T-cell (primary cell): ENCODE measurements at regions not wholly inside any gene's neighbourhood (a gene's known extent, or its start where the extent isn't known, plus 50 kb on each side); places are given as distances from the start of the nearest gene placed in this dataset.

Experiments
- ATAC-seq, 4 experiments: fragments of 200-7000 bp in 3 of 4; fragments of 150-1000 bp in 1 of 4; cut with Tn5 transposase; replicated peaks in 1 of 4; 1 replicate in 3 of 4; 2 replicates in 1 of 4; pipeline ENCODE4 v1.10.0; 2021; ENCODE audit warnings: moderate library complexity in 3 of 4, mild to moderate bottlenecking in 2 of 4, moderate number of reproducible peaks in 1 of 4
- CTCF ChIA-PET, 2 donors: fragments of 300-600 bp; sonication (Branson Sonifier 250); formaldehyde crosslinking; loops; one replicate each; lab custom pipeline; 2022; ENCODE audit warnings: antibody characterized with exemption in 2 of 2; lab: Charles Lee
- POLR2A ChIA-PET, 2 donors: fragments of 300-600 bp; sonication (Branson Sonifier 250); formaldehyde crosslinking; loops; one replicate each; lab custom pipeline; 2022; ENCODE audit warnings: antibody characterized with exemption in 2 of 2; lab: Charles Lee
- DNase-seq, 35 experiments: peaks; one replicate each; pipeline versions ENCODE4 v3.0.0 to v3.0.0-alpha.2; 2013 to 2023
- H3K27ac ChIP-seq: one replicate; pipeline ENCODE4 v1.5.1; 2013; ENCODE audit warnings: low read length
- H3K27me3 ChIP-seq, 2 experiments: replicated peaks in 1 of 2; 1 replicate in 1 of 2; 2 replicates in 1 of 2; pipeline versions ENCODE4 v1.6.1 to v1.7.0; 2013; ENCODE audit warnings: low read length in 1 of 2, mixed read lengths in 1 of 2; ENCODE audit not compliant: control insufficient read depth in 2 of 2, insufficient read depth in 2 of 2; ENCODE audit errors: extremely low read depth in 1 of 2
- H3K36me3 ChIP-seq, 2 donors: 1 replicate in 1 of 2; 2 replicates in 1 of 2; pipeline versions ENCODE4 v1.6.1 to v1.7.0; 2013; ENCODE audit warnings: low read length in 1 of 2; ENCODE audit not compliant: control insufficient read depth in 2 of 2, insufficient read depth in 1 of 2; ENCODE audit errors: extremely low read depth in 1 of 2
- H3K4me1 ChIP-seq, 2 experiments: 1 replicate in 1 of 2; 2 replicates in 1 of 2; pipeline versions ENCODE4 v1.6.1 to v1.7.0; 2013; ENCODE audit warnings: low read length in 2 of 2, mixed read lengths in 1 of 2; ENCODE audit not compliant: insufficient read depth in 2 of 2, control insufficient read depth in 1 of 2; ENCODE audit errors: extremely low read depth in 1 of 2
- H3K4me3 ChIP-seq, 2 donors: 1 replicate in 1 of 2; 2 replicates in 1 of 2; pipeline versions ENCODE4 v1.5.1 to v1.7.0; 2013; ENCODE audit warnings: mild to moderate bottlenecking in 2 of 2, low read length in 1 of 2, moderate library complexity in 1 of 2; ENCODE audit not compliant: control insufficient read depth in 1 of 2; ENCODE audit errors: extremely low read depth in 1 of 2
- H3K9me3 ChIP-seq: 2 replicates; pipeline ENCODE4 v1.7.0; 2013
- H3K27ac Mint-ChIP-seq, 2 donors: one replicate each; pipeline ENCODE4 v1.8.0; 2020 to 2021; ENCODE audit warnings: mild to moderate bottlenecking in 2 of 2, mixed read lengths in 2 of 2
- H3K27me3 Mint-ChIP-seq, 2 donors: one replicate each; pipeline ENCODE4 v1.8.0; 2021 to 2022; ENCODE audit warnings: mixed read lengths in 2 of 2
- H3K36me3 Mint-ChIP-seq: one replicate; pipeline ENCODE4 v1.8.0; 2021; ENCODE audit warnings: mixed read lengths
- H3K4me1 Mint-ChIP-seq, 3 donors: one replicate each; pipeline ENCODE4 v1.8.0; 2020 to 2022; ENCODE audit warnings: mixed read lengths in 3 of 3, mild to moderate bottlenecking in 1 of 3
- H3K4me3 Mint-ChIP-seq, 3 donors: one replicate each; pipeline ENCODE4 v1.8.0; 2020 to 2022; ENCODE audit warnings: mild to moderate bottlenecking in 3 of 3, mixed read lengths in 3 of 3, moderate library complexity in 3 of 3
- H3K9me3 Mint-ChIP-seq, 3 donors: one replicate each; pipeline ENCODE4 v1.8.0; 2020 to 2022; ENCODE audit warnings: mixed read lengths in 3 of 3
- WGBS: methylation state at CpG from one replicate; pipeline ENCODE4 v1.1.5; 2013; ENCODE audit warnings: missing lambda C conversion rate; ENCODE audit not compliant: insufficient coverage; 5-methylcytosine and 5-hydroxymethylcytosine counted together

- 47% methylated on average over 3 of the region's 4 CpGs for WGBS
- POLR2A ChIA-PET, result interaction anchor here in 1 of 2 donors (0.6 to 0.7 kb wide), 3 partner anchors 65 to 157 kb away, joined by 3 read pairs; no protein-coding TSS in a partner anchor
Observed at GRCh38 chr2:105953942-105954341, 209.2 kb downstream of the NCK2 start.

GRCh38 chr2:105952131-105952530 is 207.4 kb downstream of the NCK2 start:
- CTCF ChIA-PET, result interaction anchor here in 1 of 2 donors (0.5 kb wide), 1 partner anchor 9 kb away, joined by 3 read pairs; no protein-coding TSS in a partner anchor
- no peak for ATAC-seq

More at GRCh38 chr2:105953942-105954341, 209.2 kb downstream of the NCK2 start:
- peaks cover 15 to 46% of the 10 kb centered on the region in 2 experiments for H3K4me1 ChIP-seq
- Mint-ChIP-seq H3K4me3 (peak overlapping the region in 1 of 3 donors; percentile 2), H3K4me1 (peaks cover 58 to 62% (median 58%) of the 10 kb centered on the region in 3 donors), H3K27me3 (no peaks in the 10 kb centered on the region), H3K36me3 (no peaks in the 10 kb centered on the region), H3K27ac (peak overlapping the region; percentile 15 to 18), H3K9me3 (no peaks in the 10 kb centered on the region)
- CTCF ChIA-PET, result interaction anchor here in 1 of 2 donors (1.0 kb wide), 1 partner anchor 377 kb away, joined by 3 read pairs; no protein-coding TSS in a partner anchor
- peak overlapping the region in 1 of 2 donors; percentile 19 for H3K4me3 ChIP-seq
- H3K9me3 ChIP-seq, result no peaks in the 10 kb centered on the region
- H3K36me3 ChIP-seq, result no peaks in the 10 kb centered on the region
- peaks cover 0 to 3% of the 10 kb centered on the region in 2 experiments for H3K27me3 ChIP-seq
- DNase-seq, result no peak
- H3K27ac ChIP-seq, result no peak overlapping the region
- peak in 3 of 4 experiments; percentile 32 to 70 (median 41) for ATAC-seq

GRCh38 chr2:105951384-105951694 is 206.6 kb downstream of the NCK2 start:
- ChIA-PET POLR2A (no interaction called here), CTCF (no interaction called here)
- Histone ChIP-seq H3K27me3 (peaks cover 0 to 9% of the 10 kb centered on the region in 2 experiments), H3K4me3 (no peak overlapping the region), H3K36me3 (no peaks in the 10 kb centered on the region), H3K9me3 (no peaks in the 10 kb centered on the region), H3K4me1 (peaks cover 15 to 46% of the 10 kb centered on the region in 2 experiments), H3K27ac (no peak overlapping the region)
- H3K27me3 Mint-ChIP-seq, result no peaks in the 10 kb centered on the region
- peaks cover 62 to 67% (median 65%) of the 10 kb centered on the region in 3 donors for H3K4me1 Mint-ChIP-seq
- DNase-seq, result no peak
- peak overlapping the region in 1 of 3 donors; percentile 29 for H3K4me3 Mint-ChIP-seq
- no peaks in the 10 kb centered on the region for H3K9me3 Mint-ChIP-seq
- peak overlapping the region; percentile 28 to 75 for H3K27ac Mint-ChIP-seq
- no peaks in the 10 kb centered on the region for H3K36me3 Mint-ChIP-seq
- ATAC-seq, result no peak
- WGBS, result no CpG with 5 or more reads among the region's 3 CpGs

More at GRCh38 chr2:105952131-105952530, 207.4 kb downstream of the NCK2 start:
- WGBS, result 57% methylated on average over 1 of the region's 1 CpG
- H3K27ac Mint-ChIP-seq, result peak overlapping the region; percentile 29 to 76
- peaks cover 15 to 46% of the 10 kb centered on the region in 2 experiments for H3K4me1 ChIP-seq
- H3K4me1 Mint-ChIP-seq, result peaks cover 62 to 67% (median 65%) of the 10 kb centered on the region in 3 donors
- DNase-seq, result no peak
- H3K36me3 ChIP-seq, result no peaks in the 10 kb centered on the region
- H3K27ac ChIP-seq, result no peak overlapping the region
- POLR2A ChIA-PET, result interaction anchor here (0.6 to 0.7 kb wide), 2 partner anchors 22 to 49 kb away, joined by 4 to 10 read pairs; no protein-coding TSS in a partner anchor
- H3K27me3 Mint-ChIP-seq, result no peaks in the 10 kb centered on the region
- no peaks in the 10 kb centered on the region for H3K9me3 Mint-ChIP-seq
- peaks cover 0 to 9% of the 10 kb centered on the region in 2 experiments for H3K27me3 ChIP-seq
- H3K36me3 Mint-ChIP-seq, result no peaks in the 10 kb centered on the region
- peak overlapping the region in 1 of 3 donors; percentile 5 for H3K4me3 Mint-ChIP-seq
- H3K4me3 ChIP-seq, result no peak overlapping the region
- H3K9me3 ChIP-seq, result no peaks in the 10 kb centered on the region

GRCh38 chr2:105950521-105951383 is 206.0 kb downstream of the NCK2 start:
- ChIA-PET POLR2A (no interaction called here), CTCF (no interaction called here)
- Mint-ChIP-seq H3K36me3 (no peaks in the 10 kb centered on the region), H3K4me3 (peak overlapping the region in 1 of 3 donors; percentile 52), H3K27me3 (no peaks in the 10 kb centered on the region), H3K27ac (peak overlapping the region; percentile 75), H3K4me1 (peaks cover 62 to 67% (median 63%) of the 10 kb centered on the region in 3 donors), H3K9me3 (no peaks in the 10 kb centered on the region)
- no peak overlapping the region for H3K27ac ChIP-seq
- 91% methylated on average over 5 of the region's 10 CpGs for WGBS
- H3K27me3 ChIP-seq, result peaks cover 0 to 9% of the 10 kb centered on the region in 2 experiments
- ATAC-seq, result peak in 1 of 4 experiments; percentile 41
- no peak for DNase-seq
- no peaks in the 10 kb centered on the region for H3K9me3 ChIP-seq
- no peaks in the 10 kb centered on the region for H3K36me3 ChIP-seq
- H3K4me1 ChIP-seq, result peaks cover 15 to 46% of the 10 kb centered on the region in 2 experiments
- no peak overlapping the region for H3K4me3 ChIP-seq

DNA sequence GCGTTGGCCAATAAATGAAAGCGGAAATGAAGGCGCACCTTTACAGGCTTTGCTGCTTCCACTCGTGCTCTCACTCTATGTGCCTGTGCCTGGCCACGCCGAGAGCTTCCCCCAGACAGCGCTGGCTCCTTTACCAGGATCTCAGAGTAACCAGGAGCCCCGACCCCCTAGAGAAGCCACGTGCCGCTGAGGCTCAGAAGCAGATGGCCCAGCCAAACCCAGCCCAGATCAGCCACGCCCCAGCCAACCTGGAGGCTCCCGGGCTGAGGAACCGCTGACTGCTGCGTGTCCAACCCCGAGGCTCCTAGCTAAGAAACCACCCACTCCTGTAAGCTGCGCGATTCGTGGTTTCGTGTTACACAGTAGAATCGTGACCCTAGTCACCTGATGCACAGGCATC is 199.3 kb downstream of the NCK2 start:
- DNase-seq (no peak), ATAC-seq (no peak)
- CTCF ChIA-PET, result interaction anchor here in 1 of 2 donors (0.7 kb wide), 1 partner anchor 13 kb away, joined by 3 read pairs; no protein-coding TSS in a partner anchor
- peaks cover 5 to 10% (median 9%) of the 10 kb centered on the region in 3 donors for H3K4me1 Mint-ChIP-seq
- no peaks in the 10 kb centered on the region for H3K36me3 ChIP-seq
- H3K27ac Mint-ChIP-seq, result no peak overlapping the region
- WGBS, result 87% methylated on average over 19 of the region's 20 CpGs
- H3K27ac ChIP-seq, result no peak overlapping the region
- H3K4me3 Mint-ChIP-seq, result no peak overlapping the region
- no peaks in the 10 kb centered on the region for H3K9me3 ChIP-seq
- peaks cover 5% of the 10 kb centered on the region for H3K36me3 Mint-ChIP-seq
- no peaks in the 10 kb centered on the region for H3K27me3 Mint-ChIP-seq
- no peak overlapping the region for H3K4me3 ChIP-seq
- POLR2A ChIA-PET, result no interaction called here
- peaks cover 0 to 5% (median 4%) of the 10 kb centered on the region in 3 donors for H3K9me3 Mint-ChIP-seq
- H3K4me1 ChIP-seq, result no peaks in the 10 kb centered on the region
- peaks cover 0 to 6% of the 10 kb centered on the region in 2 experiments for H3K27me3 ChIP-seq
